ENCODE measurements at regions not wholly inside any gene's neighbourhood (a gene's known extent, or its start where the extent isn't known, plus 50 kb on each side); places are given as distances from the start of the nearest gene placed in this dataset.

DNA sequence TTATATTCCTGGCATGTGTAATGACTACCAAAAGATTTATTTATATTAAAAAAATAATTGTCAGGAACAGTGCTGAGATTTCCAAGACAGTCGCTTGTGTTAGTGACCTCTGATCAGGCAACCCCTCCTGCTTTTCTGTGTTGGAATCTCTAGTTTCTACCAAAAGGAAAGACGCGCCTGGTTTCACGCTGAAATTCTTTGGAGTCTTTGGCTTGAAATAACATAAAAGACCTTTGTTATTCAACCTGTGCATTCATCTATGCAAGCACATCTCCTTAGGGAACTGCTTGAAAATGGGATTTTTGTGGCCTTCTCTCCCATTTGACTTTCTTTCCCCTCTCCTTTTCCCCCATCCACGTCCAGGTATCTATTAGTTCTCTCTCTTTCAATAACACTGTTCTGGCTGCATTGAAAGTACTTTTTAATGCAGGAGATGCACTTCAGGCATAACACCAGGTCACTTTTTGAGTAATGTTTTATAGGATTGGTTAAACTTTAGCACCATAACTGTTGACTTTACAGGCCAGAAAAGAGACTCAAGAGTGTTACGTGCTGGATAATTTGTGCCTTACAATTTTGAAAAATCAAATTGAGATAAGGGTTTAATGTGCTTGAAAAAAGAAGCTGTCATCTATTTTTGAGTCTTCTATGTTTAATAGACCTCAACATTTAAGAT is 172.7 kb downstream of the GPAT3 start:
- TF ChIP-seq, protein P1, sequence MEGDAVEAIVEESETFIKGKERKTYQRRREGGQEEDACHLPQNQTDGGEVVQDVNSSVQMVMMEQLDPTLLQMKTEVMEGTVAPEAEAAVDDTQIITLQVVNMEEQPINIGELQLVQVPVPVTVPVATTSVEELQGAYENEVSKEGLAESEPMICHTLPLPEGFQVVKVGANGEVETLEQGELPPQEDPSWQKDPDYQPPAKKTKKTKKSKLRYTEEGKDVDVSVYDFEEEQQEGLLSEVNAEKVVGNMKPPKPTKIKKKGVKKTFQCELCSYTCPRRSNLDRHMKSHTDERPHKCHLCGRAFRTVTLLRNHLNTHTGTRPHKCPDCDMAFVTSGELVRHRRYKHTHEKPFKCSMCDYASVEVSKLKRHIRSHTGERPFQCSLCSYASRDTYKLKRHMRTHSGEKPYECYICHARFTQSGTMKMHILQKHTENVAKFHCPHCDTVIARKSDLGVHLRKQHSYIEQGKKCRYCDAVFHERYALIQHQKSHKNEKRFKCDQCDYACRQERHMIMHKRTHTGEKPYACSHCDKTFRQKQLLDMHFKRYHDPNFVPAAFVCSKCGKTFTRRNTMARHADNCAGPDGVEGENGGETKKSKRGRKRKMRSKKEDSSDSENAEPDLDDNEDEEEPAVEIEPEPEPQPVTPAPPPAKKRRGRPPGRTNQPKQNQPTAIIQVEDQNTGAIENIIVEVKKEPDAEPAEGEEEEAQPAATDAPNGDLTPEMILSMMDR (IDR thresholded peaks at IDR 0.05) = no peak
- TF ChIP-seq POLR2A (IDR thresholded peaks at IDR 0.05) = no peak
